GM21723 (cell line): ENCODE measurements at regions not wholly inside any gene's neighbourhood (a gene's known extent, or its start where the extent isn't known, plus 50 kb on each side); places are given as distances from the start of the nearest gene placed in this dataset.
"Not testable (repeated sequence)": the region's sequence is repeated elsewhere in the genome, so short reads cannot be mapped to it uniquely, and the experiment has no call there.

ENCODE experiments used
- ATAC-seq: cut with Tn5 transposase; IDR thresholded peaks from one replicate; pipeline ENCODE4 v1.9.1; 2021; ENCODE audit warnings: mild to moderate bottlenecking, moderate library complexity; ENCODE audit not compliant: unreplicated experiment

GRCh38 chr3:104412608-104413580, 953.8 kb upstream of the ALCAM start:
- no peak for ATAC-seq

GRCh38 chr3:104428337-104428925, 938.3 kb upstream of the ALCAM start:
- ATAC-seq: no peak

- ATAC-seq: no peak
Measured at GRCh38 chr3:104429727-104430126, 937.0 kb upstream of the ALCAM start.

GRCh38 chr3:104436506-104436905, 930.2 kb upstream of the ALCAM start:
- no peak for ATAC-seq

- ATAC-seq: no peak
Measured at GRCh38 chr3:104437131-104437750, 929.5 kb upstream of the ALCAM start.

GRCh38 chr3:104437891-104438290, 928.8 kb upstream of the ALCAM start:
- ATAC-seq: no peak

- ATAC-seq: no peak
Measured at GRCh38 chr3:104438706-104439105, 928.0 kb upstream of the ALCAM start.

GRCh38 chr3:104445252-104445919, 921.3 kb upstream of the ALCAM start:
- not testable (repeated sequence) for ATAC-seq

- no peak for ATAC-seq
Measured at GRCh38 chr3:104447681-104448080, 919.0 kb upstream of the ALCAM start.

GRCh38 chr3:104452697-104453096, 914.0 kb upstream of the ALCAM start:
- ATAC-seq: no peak

- no peak for ATAC-seq
Measured at GRCh38 chr3:104458657-104459056, 908.1 kb upstream of the ALCAM start.

- ATAC-seq: no peak
Measured at GRCh38 chr3:104460477-104461406, 906.0 kb upstream of the ALCAM start.

GRCh38 chr3:104461431-104461830, 905.3 kb upstream of the ALCAM start:
- no peak for ATAC-seq

- no peak for ATAC-seq
Measured at GRCh38 chr3:104472221-104472620, 894.5 kb upstream of the ALCAM start.

- ATAC-seq: no peak
Measured at GRCh38 chr3:104474011-104474410, 892.7 kb upstream of the ALCAM start.

GRCh38 chr3:104503022-104503421, 863.7 kb upstream of the ALCAM start:
- ATAC-seq: no peak

- ATAC-seq: no peak
Measured at GRCh38 chr3:104510131-104510849, 856.4 kb upstream of the ALCAM start.

GRCh38 chr3:104514371-104514770, 852.3 kb upstream of the ALCAM start:
- no peak for ATAC-seq

- ATAC-seq: no peak
Measured at GRCh38 chr3:104514776-104515175, 851.9 kb upstream of the ALCAM start.
